GM19328 (cell line): ENCODE measurements at regions not wholly inside any gene's neighbourhood (a gene's known extent, or its start where the extent isn't known, plus 50 kb on each side); places are given as distances from the start of the nearest gene placed in this dataset.
"Not testable (repeated sequence)": the region's sequence is repeated elsewhere in the genome, so short reads cannot be mapped to it uniquely, and the experiment has no call there.

Experiments used
- ATAC-seq: cut with Tn5 transposase; IDR thresholded peaks from one replicate; pipeline ENCODE4 v1.9.1; 2021; ENCODE audit warnings: mild to moderate bottlenecking, moderate library complexity; ENCODE audit not compliant: unreplicated experiment

GRCh38 chr2:193845604-193846003 is 1650.9 kb upstream of the TMEFF2 start:
- no peak for ATAC-seq

GRCh38 chr2:193843675-193844074 is 1648.9 kb upstream of the TMEFF2 start:
- no peak for ATAC-seq

- no peak for ATAC-seq
Measured at GRCh38 chr2:193841384-193842150, 1646.8 kb upstream of the TMEFF2 start.

- no peak for ATAC-seq
Measured at GRCh38 chr2:193837111-193837738, 1642.5 kb upstream of the TMEFF2 start.

GRCh38 chr2:193836424-193837006 is 1641.8 kb upstream of the TMEFF2 start:
- not testable (repeated sequence) for ATAC-seq

DNA sequence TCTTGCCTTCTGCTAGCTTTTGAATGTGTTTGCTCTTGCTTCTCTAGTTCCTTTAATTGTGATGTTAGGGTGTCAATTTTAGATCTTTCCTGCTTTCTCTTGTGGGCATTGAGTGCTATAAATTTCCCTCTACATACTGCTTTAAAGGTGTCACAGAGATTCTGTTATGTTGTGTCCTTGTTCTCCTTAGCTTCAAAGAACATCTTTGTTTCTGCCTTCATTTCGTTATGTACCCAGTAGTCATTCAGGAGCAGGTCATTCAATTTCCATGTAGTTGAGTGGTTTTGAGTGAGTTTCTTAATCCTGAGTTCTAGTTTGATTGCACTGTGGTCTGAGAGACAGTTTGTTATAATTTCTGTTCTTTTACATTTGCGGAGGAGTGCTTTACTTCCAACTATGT is 1639.2 kb upstream of the TMEFF2 start:
- not testable (repeated sequence) for ATAC-seq

- ATAC-seq = no peak
Measured at GRCh38 chr2:193824474-193824873, 1629.7 kb upstream of the TMEFF2 start.

GRCh38 chr2:193818801-193819499 is 1624.2 kb upstream of the TMEFF2 start:
- no peak for ATAC-seq

- ATAC-seq = no peak
Measured at GRCh38 chr2:193816008-193816407, 1621.3 kb upstream of the TMEFF2 start.

GRCh38 chr2:193810533-193810932 is 1615.8 kb upstream of the TMEFF2 start:
- ATAC-seq = no peak

- no peak for ATAC-seq
Measured at GRCh38 chr2:193808877-193809276, 1614.1 kb upstream of the TMEFF2 start.

DNA sequence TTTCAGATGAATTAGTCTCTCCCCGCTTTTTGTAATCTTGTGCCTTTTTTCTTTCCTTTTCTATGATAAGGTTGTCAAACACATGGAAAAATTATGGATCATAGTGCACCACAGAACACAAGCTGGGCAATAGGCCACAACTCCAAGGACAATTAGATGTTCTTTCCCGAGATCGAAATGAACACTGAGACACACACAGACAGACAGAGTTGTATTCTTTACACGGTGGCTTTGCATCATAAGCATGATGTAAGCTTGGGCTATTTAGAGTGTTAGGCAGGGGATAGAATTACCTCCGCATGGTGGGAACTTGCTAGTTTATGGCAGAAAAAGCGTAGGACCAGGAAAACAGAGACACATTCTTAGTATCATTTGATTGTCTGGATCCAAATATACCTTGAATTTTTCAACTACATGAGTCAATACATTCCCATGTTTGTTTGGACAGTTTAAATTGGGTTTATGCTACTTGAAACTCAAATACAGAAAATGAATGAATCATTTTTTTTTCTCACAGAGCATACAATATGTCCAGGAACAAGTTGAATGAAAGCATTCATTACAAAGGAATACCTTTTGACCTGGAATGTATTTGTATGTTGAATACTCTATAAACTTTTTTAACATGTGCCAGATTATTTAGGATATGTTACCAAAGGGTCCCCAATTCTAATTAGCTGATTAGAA is 1611.5 kb upstream of the TMEFF2 start:
- ATAC-seq = no peak

- no peak for ATAC-seq
Measured at GRCh38 chr2:193796847-193797246, 1602.1 kb upstream of the TMEFF2 start.

- ATAC-seq = no peak
Measured at GRCh38 chr2:193793914-193794313, 1599.2 kb upstream of the TMEFF2 start.

- ATAC-seq = no peak
Measured at GRCh38 chr2:193783681-193784080, 1588.9 kb upstream of the TMEFF2 start.

DNA sequence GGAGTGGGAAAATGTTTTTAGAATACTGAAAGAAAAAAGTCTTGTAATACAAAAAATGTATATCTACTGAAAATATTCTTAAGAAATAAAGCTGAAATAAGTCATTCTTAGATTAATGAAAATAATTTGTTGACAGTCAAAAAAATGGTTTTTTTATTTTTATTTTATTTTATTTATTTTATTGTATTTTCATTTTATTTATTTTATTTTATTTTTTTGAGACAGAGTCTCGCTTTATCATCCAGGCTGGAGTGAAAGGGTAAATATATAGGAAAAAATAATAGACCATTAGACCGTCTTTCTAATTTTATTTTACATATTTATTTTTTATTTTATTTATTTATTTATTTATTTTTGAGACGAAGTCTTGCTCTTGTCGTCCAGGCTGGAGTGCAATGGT is 1583.6 kb upstream of the TMEFF2 start:
- no peak for ATAC-seq

- no peak for ATAC-seq
Measured at GRCh38 chr2:193776988-193777387, 1582.3 kb upstream of the TMEFF2 start.

- no peak for ATAC-seq
Measured at GRCh38 chr2:193774166-193774565, 1579.4 kb upstream of the TMEFF2 start.

GRCh38 chr2:193751299-193751698 is 1556.6 kb upstream of the TMEFF2 start:
- no peak for ATAC-seq

GRCh38 chr2:193749485-193749884 is 1554.8 kb upstream of the TMEFF2 start:
- ATAC-seq = no peak

DNA sequence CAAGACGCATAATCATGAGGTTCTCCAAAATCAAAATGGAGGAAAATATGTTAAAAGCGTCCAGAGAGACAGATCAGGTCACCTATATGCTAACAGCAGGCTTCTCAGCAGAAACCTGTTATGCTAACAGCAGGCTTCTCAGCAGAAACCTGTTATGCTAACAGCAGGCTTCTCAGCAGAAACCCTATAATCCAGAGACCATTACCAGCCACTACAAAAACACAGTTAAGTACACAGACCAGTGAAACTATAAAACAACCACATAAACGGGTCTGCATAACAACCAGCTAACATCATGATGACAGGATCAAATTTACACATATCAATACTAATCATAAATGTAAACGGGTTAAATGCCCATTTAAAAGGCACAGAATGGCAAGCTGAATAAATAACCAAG is 1548.4 kb upstream of the TMEFF2 start:
- no peak for ATAC-seq
